ENCODE measurements at regions not wholly inside any gene's neighbourhood (a gene's known extent, or its start where the extent isn't known, plus 50 kb on each side); places are given as distances from the start of the nearest gene placed in this dataset.
"Not testable (repeated sequence)": the region's sequence is repeated elsewhere in the genome, so short reads cannot be mapped to it uniquely, and the experiment has no call there.

DNA sequence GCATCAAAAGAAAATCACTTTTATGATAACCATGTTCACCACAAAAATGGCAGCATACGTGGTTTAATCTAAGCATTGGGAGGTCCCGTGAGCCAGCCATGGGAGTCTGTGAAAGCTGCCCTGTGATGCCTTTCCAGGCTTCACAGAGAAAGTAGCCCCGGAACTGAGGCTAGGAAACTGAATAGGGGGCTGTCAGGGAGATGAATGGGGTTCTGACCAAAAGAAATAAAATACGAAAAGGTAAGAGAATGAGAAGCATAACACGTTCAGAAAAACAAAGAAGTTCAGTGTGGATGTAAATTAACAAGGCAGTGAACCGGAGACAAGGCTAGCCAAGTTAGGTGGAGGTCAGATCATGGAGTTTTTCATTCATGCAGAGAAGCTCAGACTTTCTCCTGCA, 118.9 kb downstream of the ANXA2 start:
- DNase-seq (ENCODE audit: extremely low read depth, low read depth) = no peak
- TF ChIP-seq, protein P1, sequence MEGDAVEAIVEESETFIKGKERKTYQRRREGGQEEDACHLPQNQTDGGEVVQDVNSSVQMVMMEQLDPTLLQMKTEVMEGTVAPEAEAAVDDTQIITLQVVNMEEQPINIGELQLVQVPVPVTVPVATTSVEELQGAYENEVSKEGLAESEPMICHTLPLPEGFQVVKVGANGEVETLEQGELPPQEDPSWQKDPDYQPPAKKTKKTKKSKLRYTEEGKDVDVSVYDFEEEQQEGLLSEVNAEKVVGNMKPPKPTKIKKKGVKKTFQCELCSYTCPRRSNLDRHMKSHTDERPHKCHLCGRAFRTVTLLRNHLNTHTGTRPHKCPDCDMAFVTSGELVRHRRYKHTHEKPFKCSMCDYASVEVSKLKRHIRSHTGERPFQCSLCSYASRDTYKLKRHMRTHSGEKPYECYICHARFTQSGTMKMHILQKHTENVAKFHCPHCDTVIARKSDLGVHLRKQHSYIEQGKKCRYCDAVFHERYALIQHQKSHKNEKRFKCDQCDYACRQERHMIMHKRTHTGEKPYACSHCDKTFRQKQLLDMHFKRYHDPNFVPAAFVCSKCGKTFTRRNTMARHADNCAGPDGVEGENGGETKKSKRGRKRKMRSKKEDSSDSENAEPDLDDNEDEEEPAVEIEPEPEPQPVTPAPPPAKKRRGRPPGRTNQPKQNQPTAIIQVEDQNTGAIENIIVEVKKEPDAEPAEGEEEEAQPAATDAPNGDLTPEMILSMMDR (IDR thresholded peaks at IDR 0.05; ENCODE audit: low read depth, low read length) = no peak

DNA sequence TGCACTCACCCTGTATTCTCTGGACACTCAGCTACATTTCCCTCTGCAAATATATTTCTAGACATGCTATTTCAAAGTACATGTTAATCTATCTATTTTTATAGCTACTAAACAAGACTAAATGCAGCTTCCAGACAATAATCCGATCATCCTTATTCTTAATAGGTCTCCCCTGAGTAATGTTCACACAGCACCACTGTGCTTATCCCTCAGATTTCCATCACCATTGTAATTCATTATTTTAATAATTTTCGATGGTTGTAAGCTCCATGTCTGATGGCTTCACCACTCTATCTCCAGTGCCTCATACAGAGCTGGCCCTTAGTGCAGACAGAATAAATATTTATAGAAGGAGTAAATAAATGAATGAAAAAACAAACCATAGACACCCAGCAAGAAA, 117.5 kb downstream of the ANXA2 start:
- TF ChIP-seq, protein P1 (IDR thresholded peaks at IDR 0.05; ENCODE audit: low read depth, low read length) = no peak
- DNase-seq (ENCODE audit: extremely low read depth, low read depth) = no peak

DNA sequence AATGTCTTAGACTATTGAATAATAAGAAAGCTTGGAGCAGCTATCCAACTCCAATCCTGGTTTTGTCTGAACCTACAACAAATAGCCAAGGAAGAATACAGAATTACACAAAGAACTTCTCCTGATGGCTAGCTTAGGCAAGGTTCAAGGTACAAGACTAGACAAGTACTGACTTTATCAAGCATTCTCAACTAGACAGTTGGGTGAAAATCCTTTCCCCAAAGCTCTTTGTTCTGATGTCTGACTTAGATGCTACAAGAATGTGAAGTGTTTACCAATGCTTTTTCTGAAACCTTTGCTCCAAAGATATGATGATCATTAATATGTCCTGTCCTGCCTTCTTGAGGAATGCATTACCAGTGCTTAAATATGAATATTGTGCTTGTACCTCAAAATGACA, 113.8 kb downstream of the ANXA2 start:
- TF ChIP-seq, protein P1 (IDR thresholded peaks at IDR 0.05; ENCODE audit: low read depth, low read length) = no peak

GRCh38 chr15:60295901-60296300, 101.9 kb downstream of the ANXA2 start:
- DNase-seq (ENCODE audit: extremely low read depth, low read depth) = not testable (repeated sequence)

More for the DNA sequence above, 113.8 kb downstream of the ANXA2 start:
- no peak for DNase-seq (ENCODE audit: extremely low read depth, low read depth)

DNA sequence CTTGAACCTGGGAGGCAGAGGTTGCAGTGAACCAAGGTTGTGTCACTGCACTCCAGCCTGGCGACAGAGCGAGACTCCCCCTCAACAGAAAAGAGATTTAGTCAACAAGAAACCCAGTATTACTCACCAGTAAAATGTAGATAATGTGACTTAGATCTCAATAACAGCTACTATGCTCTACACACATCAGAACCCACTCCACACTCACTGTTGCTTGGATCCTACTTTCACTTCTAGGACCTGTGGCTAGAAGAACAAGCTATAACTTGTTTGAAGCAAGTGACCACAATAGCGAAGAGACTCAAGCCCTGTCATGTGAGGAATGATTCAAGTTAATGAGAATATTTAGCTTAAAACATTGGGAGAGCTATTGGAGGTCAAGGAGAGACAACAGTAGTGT, 100.7 kb downstream of the ANXA2 start:
- no peak for DNase-seq (ENCODE audit: extremely low read depth, low read depth)
- TF ChIP-seq, protein P1 (IDR thresholded peaks at IDR 0.05; ENCODE audit: low read depth, low read length) = no peak
